ENCODE measurements at regions not wholly inside any gene's neighbourhood (a gene's known extent, or its start where the extent isn't known, plus 50 kb on each side); places are given as distances from the start of the nearest gene placed in this dataset.
"Not testable (repeated sequence)": the region's sequence is repeated elsewhere in the genome, so short reads cannot be mapped to it uniquely, and the experiment has no call there.

DNA sequence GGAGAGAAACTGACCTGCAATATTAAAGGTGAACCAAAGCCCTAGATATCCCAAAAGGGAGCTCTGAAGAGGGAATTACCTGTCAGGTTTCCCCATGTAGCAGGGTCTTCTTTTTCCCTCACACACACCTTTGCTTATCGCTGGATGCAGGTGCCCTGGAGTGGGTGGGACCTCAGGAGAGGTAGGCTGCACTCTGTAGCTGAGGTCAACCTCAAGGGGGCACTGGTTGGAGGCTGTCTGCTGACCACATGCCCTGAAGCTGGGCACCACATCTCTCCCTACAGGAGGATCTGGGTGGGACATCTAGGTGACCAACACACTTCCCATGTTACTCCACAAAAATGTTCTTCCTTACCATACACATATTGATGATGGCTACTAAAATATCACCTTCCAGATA lies 298.7 kb upstream of the USP25 start:
- DNase-seq (ENCODE audit: low spot score), result no peak

DNA sequence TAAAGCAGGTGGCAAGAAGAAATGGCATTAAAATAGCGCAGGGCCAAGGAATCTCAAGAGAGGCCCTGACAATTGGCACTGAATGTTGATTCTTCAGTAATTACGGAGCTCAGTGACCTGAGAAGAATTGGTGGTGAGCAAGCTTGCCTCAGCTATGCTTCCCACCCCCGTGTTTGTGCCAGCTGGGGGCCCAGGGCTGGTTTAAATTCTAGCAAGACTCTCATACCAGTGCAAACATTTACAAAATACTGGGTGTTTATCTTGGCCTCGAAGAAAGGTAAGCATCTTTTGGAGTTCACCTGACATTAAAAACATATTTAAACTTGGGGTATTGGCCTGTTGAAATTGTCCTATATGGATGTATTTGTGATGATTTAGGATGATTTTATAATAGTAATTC lies 296.7 kb upstream of the USP25 start:
- DNase-seq (ENCODE audit: low spot score), result no peak

DNA sequence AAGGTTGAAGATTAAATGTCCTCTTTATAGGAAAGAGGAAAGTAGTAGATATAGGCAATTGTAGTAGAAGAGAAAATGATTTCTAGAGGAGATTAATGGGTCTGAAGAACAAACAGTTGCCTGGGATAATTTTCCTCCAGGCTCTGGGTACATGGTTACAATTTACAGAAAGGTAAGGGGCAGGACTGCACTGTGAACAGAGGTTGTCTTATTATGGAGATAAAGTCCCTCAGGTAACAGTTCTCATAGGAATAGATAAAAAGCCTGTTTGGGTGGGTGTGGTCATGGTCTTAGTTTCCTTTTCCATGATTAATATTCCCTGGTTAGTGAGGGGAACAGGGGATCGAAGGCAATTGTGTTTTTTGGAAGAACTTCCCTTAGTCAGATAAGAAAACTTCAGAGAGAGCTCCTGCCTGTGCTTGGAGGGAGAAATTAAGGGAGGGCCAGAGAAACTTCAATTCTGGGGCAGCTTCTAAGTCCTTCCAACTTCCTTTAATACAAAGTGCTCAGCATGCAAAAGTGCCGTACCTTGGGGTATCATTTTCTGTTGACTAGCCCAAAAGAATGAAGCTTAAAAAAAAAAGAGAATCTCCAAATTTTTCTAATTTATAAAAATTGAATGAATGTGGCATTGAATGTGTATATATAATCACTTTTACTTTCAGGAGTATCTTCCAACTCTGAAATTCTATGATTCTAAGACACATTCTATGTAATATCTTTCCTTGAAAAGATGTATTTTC lies 295.4 kb upstream of the USP25 start:
- no peak for DNase-seq (ENCODE audit: low spot score)

DNA sequence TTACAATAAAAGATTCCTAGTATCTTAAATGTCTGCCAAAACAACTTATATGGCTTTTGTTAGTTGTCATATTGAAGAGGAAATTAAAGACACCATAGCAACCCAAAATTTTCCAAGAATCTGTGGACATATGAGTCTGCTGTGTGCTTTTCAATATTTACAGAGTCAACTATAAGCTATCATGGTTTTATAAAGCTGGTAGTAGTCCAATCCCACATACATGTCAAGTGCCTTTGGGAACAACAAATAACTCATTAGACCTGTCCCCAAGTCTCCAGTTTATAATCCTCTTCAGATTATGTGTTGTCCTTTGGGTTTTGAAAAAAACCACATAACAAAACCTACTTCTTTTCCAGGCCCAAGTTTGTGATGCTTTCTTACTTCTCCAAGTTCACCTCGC lies 293.8 kb upstream of the USP25 start:
- no peak for DNase-seq (ENCODE audit: low spot score)

DNA sequence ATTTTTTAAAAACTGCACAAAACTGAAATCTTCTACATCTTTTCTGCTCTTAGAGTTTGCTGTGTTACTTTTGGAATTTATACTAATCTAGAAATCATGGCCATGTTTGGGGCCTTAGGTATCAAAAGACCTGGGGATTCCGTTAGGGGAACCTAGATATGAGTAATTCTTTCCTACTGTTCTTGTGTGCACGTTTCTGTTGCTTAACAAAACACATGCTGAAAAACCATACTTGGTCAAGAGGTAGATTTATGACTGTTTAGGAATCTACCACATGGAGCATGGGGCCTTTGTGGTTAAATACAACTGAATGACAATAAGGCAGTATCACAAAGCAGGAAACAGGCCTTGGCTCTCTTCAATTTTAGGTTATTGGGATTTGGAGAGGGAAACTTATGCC lies 291.9 kb upstream of the USP25 start:
- no peak for DNase-seq (ENCODE audit: low spot score)

DNA sequence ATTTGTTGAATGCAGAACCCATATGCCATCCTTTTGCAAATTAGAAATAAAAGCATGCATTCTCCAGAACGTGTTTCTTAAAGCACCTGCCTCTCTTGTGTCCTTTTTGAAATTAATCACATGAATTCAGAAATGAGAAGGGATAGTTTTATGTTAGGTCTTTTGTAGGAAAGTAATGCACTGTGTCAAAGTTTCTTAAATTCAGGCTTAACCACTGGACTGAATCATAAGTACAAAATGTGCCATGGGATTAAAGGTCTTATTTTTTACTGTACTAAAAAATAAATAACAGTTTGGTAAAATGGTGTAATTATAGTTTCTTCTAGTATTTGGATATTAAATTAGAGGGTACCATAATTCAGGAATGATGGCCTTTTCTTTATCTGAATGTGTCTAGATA lies 290.1 kb upstream of the USP25 start:
- no peak for DNase-seq (ENCODE audit: low spot score)

DNA sequence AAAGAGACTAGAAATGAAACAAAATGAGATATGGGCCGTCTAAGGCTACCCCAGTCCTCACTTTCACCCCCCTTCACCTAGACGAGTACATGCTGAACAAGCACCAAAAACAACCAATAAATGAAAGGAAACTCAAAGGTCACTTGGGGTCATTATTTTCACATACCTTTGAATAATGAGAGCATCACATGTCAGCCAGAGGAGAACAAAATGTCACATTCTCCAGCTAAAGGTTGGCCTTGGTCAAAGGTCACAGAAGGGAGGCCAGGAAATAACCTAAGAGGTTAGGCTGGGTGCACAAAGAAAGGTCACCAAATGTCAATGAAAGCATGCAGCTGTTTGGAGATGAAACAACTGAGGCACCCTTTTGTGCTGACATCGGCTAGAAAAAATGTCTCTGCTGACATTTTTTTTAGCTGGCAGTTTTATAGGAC lies 288.7 kb upstream of the USP25 start:
- DNase-seq (ENCODE audit: low spot score), result peak; percentile 27

DNA sequence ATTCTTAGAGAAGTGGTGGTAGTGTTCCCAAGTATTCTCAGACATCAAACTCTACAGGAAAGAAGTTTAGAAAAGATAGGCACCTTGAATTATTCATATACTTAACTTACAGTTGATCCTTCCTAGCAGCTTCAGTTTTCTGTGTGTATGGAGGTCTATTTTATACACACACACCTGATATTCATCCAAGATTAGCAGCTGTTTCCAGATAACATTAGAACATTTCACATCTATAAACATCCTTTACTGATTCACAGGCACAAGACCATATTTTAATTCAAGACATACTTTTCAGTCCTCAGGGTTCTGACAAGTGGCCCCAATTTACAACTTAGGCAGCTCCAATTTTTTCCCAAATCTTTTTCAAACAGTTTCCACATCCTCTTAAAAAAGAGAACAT lies 287.8 kb upstream of the USP25 start:
- no peak for DNase-seq (ENCODE audit: low spot score)

DNA sequence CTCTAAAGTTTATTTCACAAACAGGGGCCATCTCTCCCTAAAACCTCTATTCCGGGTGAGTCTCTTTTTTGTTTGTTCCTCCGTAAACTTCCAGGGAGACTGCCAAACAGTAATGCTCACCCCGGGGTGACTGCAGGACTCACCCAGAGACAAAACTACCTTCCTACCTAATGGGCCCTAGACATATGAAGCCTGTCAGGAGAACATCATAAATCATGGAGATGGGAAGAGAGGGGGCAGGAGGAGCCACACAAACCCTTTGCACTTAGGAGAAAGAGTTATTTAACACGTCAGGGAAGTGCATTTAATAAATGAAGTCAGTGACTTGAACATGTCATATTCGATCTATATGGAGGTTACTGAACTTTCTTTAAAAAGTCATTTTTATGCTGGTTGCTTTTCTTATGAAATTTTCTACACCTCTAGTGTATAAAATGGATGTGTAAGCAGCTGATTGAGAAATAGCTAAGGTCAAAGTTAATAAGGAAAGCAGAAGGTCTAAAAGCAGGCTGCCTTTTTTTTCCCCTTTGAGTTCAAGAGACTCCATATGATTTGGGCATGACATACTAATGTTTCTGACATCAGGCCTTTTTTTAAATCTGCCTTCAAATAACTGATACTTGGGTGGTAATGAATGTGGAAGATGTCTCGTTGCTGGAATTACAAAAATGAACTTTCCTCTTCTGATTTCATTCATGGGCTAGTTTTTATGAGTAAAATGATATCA lies 286.9 kb upstream of the USP25 start:
- DNase-seq (ENCODE audit: low spot score), result no peak

DNA sequence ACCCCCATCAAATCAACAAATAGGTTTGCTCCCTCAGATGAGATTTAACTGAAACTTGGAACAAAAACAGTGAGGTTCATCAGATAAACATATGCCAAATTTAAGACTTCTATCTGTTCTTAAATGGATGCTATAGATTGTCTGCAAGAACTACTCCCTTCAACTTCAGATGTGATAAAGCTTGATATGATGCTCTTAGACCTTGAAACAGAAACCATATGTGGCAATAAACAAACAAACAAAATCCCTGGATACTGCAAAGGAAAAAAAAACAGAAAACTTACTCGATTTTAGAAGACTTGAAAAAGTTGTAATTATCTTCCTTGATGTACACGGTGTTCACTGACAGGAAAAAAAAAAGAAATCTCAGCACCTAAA lies 286.1 kb upstream of the USP25 start:
- DNase-seq (ENCODE audit: low spot score), result no peak

DNA sequence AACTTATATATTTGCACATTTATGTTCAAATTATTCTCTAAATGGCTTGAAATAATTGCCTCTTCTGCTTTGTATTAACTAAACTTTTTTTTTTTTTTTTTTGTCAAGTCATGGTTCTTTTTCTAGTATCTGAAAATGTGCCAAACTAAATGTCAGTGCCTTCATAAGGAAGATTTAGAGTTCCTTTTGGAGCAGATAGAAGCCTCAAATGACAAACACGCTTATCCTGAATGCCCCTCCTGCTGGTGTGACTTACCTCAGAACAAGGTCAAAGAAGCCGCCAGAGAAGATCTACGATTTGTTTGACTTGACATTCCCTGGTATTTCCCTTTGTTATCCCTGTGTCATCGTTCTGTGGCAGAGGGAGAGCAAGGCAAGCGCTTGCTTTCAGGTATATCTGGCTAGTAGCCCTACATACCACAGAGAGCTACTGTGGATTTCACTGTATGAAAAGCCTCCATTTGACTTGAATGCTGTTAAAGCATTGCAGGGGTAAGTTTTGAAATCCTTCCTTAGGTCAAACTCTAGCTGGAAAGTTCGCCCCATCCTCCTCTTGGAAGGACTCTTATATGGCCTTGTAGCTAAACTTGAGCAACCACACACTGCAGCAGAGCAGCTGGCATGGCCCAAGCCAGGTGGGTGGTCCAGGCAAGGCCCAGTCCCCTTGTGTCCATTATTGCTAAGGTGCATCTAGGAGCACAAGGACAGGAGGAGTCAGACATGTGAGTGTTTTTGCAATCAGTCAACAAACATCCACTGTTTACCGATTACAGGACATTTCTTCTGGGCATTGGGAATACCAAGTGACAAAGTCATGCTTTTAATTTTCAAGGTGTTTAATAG lies 285.4 kb upstream of the USP25 start:
- DNase-seq (ENCODE audit: low spot score), result peak; percentile 22

DNA sequence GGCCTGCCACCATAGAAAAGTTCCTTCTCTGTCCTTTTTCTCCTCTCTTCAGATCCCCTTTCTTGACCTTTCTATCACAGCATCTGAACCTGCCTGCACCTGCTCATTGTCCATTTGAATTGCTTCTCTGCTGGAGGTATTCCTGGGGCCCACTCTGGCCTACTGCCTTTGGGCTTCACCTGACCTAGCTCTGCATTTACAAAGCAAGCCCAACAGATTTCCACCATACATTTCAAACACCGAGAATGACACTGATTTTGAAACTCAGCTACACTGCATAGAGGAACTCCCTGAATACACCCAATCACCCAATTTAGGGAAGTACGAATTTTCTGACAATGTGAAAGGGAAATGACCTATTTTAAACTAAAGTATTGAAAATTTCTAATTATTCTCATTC lies 284.5 kb upstream of the USP25 start:
- peak; percentile 46 for DNase-seq (ENCODE audit: low spot score)

DNA sequence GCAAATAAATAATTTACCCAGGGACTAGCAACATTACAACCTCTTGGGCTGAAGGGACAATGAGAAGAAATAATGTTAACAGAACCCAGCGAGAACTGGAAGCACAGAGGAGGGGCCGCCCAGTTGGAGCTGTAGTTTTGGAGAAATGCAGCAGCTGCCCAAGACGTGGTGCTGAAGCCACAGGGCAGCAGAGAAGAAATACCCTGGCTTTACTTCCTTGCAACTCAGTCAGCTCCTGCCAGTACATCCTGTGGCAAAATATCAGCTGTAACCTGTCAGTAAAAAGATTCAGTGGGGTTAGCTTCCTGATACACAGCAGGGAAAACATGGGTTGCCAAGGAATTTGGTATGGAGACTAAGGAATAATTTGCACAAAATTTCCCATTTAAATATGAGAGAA lies 283.6 kb upstream of the USP25 start:
- no peak for DNase-seq (ENCODE audit: low spot score)

DNA sequence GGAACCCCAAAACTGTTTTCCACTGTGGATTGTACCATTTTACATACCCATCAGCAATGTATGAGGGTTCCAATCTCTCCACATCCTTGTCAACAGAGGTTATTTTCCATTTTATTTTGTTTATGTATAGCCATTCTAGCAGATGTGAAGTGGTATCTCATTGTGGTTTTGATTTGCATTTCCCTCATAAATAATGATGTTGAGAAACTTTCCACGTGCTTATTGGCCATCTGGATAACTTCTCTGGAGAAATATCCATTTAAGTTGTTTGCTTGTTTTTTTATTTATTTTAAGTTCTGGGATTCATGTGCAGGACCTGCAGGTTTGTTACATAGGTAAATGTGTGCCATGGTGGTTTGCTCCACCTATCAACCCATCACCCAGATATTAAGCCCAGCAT lies 280.2 kb upstream of the USP25 start:
- DNase-seq (ENCODE audit: low spot score), result no peak

DNA sequence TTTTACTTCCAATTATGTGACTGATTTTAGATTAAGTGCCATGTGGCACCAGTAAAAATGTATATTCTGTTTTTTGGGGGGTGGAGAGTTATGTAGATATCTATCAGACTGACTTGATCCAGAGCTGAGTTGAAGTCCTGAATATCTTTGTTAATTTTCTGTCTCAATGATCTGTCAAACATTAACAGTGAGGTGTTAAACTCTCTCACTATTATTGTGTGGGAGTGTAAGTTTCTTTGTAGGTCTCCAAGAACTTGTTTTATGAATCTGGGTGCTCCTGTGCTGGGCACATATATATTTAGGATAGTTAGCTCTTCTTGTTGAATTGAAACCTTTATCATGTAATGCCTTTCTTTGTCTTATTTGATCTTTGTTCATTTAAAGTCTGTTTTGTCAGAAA lies 276.5 kb upstream of the USP25 start:
- no peak for DNase-seq (ENCODE audit: low spot score)

DNA sequence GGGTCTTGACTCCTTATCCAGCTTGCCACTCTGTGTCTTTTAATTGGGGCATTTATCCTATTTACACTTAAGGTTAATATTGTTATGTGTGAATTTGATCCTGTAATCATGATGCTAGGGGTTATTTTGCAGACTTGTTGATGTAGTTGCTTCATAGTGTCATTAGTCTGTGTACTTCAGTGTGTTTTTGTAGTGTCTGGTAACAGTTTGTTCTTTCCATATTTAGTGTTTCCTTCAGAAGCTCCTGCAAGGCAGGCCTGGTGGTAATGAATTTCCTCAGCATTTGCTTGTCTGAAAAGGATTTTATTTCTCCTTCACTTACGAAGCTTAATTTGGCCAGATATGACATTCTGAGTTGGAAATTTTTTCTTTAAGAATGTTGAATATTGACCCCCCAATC lies 276.0 kb upstream of the USP25 start:
- DNase-seq (ENCODE audit: low spot score), result not testable (repeated sequence)

DNA sequence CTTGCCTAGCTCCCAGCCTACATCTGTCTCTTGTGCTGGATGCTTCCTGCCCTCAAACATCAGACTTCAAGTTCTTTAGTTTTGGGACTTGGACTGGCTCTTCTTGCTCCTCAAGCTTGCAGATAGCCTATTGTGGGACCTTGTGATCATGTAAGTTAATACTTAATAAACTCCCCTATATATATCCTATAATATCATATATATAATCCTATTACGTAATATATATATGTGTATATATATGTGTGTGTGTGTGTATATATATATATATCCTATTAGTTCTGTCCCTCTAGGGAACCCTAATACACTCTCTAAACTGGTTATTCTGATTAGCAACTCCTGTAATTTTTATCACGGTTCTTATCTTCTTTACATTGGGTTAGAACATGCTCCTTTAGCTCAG lies 274.9 kb upstream of the USP25 start:
- not testable (repeated sequence) for DNase-seq (ENCODE audit: low spot score)

DNA sequence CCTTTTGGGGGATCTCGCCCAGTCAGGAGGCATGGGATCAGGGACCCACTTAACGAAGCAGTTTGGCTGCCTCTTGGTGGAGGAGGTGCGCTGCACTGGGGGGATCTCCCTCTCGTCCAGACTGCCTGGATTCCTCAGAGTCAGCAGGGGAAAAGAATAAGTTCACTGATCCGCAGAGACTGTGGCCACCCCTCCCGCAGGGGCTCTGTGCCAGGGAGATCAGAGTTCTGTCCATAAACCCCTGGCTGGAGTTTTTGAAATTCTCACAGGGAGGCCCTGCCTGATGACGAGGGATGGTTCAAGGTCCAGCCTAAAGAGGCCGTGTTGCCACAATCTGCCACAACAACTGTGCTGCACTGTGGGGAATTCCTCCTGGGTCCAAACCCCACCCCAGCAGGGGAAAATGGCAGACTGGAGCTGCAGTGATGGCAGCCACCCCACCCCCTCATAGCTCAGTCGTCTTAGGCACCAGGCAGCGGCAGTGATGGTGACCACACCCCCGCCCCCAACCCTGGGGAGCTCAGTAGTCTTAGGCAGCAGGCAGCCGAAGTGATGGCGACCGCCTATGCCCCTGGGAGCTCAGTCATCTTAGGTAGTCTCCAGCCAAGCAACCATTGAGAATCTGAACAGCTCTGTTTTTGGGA lies 273.8 kb upstream of the USP25 start:
- no peak for DNase-seq (ENCODE audit: low spot score)

DNA sequence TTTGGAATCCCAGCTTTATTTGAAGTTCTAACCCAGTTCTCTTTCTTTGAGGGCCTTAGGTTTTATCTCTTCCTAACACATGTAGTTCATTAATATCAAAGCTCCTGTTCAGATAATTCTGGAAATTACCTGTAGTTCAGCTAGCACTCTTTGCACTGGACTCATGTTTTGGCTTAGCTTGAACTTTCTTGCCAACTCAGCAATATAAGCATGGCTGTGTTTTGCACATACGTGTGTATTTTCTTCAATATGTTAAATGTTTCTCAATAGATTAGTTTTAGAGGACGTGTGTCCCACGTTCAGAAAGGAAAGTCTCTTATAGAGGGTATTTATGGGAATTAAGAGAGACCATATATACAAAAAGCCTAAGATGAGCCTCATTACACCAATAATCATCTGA lies 271.8 kb upstream of the USP25 start:
- no peak for DNase-seq (ENCODE audit: low spot score)

DNA sequence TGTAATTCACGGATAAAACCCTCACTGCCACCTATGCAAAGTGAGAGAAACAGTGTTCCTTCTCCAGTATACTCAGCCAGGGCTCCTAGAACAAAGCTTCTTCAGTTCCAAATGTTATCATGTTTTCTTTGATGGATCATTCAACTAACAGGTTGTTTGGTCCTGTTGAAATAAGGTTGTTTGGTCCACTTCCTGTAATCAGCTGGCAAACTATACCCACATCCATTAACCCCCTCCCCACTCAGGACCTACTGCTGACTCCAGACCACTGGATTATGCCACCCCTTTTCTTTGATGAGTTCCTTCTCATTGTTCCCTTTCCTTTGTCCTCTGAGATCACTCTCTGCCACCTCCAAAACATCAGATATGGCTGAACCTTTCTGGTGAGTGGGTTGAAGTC lies 267.7 kb upstream of the USP25 start:
- no peak for DNase-seq (ENCODE audit: low spot score)

DNA sequence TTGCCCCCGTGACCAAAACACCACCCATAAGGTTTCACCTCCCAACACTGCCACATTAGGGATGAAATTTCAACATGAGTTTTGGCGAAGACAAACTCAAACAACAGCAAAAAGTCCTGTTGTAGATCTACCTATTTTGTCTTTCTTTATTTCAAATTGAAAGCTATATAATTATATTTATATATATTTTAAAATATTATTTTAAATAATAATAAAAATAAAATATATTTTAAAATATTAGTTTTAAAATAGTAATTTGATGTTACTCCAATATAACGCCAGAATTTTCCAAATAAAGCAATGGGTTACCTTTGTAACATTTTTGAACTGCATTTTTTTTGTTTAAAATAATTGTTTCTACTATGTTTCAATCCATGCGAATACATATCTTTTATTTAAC lies 263.5 kb upstream of the USP25 start:
- DNase-seq (ENCODE audit: low spot score), result no peak

DNA sequence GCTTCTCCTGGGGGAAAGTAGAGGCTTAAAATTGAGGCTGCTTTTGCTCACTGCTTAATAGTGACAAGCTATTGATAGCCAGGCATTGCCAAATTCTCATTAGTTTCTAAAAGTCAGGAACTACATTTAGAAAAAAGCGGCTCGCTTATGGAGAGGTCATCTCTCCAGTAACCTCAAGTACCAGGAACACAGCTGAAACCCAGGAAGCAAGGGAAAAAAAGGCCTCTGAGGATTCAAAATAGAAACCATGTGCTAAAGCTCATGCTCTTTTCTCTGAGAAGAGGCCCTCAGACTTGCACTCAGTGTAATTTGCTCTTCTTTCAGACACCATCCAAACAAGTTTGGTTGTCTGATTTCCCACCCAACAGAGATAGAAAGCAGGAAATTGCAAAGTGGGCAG lies 261.4 kb upstream of the USP25 start:
- no peak for DNase-seq (ENCODE audit: low spot score)

All from iPS-NIHi11 (cell line).